GF-D8 (cell line): ENCODE measurements at regions not wholly inside any gene's neighbourhood (a gene's known extent, or its start where the extent isn't known, plus 50 kb on each side); places are given as distances from the start of the nearest gene placed in this dataset.

ENCODE experiments used
- DNase-seq: peaks from one replicate; lab custom pipeline; 2025; lab: John Stamatoyannopoulos, UW

DNA sequence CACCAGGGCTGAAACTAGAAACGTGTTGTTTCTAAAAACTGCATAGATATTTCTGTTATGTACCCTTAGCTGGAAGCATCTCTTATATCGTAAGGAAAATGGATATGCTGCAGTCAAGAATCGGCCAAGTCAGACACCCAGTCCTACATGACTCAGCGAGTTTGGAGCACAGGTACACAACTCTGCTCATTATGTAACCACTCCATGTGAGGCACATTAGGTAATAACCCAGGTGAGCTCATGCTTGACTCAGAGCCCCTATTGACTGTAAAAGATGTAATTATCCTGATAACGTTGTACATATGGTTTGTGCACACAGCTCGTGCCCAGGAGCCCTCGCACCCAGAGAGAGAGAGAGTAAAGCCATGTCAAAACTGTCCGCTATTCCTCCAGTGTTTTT lies 593.7 kb upstream of the ACO1 start:
- no peak for DNase-seq

DNA sequence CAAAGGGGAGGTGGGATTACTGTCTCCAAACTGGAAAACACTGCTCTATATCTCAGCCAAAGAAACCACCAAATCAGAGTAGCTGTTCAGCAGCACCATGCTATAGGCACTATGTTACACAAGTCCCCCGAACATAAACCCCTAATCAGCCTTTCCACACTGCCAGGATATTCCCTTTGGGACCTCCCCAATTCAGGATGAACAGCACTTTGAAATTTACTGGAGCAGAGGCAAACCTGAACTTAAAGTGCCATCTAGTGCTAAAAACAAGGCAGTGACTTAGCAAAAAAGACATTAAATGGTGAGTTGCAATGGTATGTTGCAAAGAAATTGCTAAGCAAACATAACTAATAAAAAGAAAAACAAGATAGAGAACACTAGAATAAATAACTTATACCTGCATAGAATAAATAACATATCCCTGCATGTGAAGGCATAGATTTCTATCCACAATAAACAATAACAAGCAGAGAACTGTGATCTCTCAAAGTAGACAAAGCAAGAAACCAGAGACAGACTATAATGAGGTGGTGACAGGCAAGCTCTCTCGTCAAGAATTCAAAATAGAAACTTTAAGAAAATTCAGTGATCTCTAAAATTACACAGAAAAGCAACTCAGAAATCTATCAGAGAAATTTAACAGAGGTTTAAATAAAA lies 584.4 kb upstream of the ACO1 start:
- no peak for DNase-seq

DNA sequence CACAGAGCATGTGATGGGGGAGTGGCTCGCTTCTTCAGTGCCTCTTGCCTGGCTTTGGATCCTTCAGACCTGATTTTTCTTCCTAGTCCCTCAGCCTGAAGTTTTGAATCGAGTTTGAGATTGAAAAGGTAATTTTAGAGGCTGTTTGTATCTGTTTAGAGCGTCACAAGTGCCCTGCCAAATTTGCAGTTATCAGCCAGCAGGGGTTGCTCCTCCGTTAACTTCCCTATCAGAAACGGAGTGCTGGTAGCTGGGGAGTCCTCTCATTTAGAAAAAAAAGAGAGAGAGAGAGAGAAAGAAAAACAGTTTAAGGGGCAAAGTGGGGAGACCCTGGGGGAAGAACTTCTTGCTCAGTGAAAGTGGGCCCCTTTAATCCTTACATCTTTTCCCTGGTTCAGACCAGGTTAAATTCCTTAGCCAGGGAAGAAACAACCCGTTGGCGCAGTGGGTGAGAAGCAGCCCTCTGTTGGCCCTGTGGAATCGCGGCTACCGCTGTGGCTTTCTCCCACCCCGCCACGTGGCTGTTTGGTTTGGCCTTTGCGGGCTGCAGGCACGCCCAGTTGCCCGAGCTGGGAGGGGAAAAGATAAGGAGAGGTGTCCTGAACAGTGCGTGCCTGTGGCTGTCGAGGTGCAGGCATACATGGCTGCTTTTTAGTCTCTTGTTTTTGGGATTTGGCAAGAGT lies 576.7 kb upstream of the ACO1 start:
- DNase-seq = no peak

DNA sequence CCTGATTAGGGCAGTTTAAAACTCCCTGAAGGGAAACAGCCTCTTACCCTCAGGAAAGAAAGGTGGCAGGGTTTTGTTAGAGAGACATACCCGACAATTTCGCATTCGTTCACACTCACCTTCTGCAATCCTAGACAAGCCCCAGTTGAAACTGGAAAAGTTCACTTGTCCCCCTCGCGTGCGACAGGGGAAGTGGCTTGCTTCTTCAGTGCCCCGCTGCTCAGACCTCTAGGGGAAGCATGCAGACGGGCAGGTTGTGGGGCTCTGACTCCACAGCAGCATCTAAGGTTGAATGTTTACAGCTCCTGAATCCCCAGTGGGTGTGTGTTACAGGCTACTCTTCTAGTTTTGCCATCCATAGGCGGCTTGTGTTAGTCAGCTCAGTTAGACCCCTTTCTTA lies 575.7 kb upstream of the ACO1 start:
- no peak for DNase-seq

DNA sequence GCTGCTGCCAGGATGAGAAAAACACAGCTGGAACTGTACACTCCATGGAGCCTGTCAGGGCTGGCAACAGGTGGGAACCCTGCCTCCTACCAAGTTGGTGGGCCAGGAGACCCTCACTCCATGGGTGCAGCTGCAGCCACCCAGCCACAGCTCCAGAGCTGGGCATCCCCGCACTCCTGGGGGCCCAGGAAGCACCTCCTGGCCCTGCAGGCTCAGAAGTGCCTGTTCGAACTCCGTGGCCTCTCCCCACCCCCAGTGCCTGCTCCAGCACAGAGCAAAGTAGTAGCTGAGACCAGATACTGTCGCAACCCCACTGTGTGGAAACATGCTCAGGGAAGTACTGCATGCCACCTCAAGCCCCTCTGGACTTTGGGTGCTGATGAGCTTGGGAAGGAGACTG lies 564.0 kb upstream of the ACO1 start:
- no peak for DNase-seq

DNA sequence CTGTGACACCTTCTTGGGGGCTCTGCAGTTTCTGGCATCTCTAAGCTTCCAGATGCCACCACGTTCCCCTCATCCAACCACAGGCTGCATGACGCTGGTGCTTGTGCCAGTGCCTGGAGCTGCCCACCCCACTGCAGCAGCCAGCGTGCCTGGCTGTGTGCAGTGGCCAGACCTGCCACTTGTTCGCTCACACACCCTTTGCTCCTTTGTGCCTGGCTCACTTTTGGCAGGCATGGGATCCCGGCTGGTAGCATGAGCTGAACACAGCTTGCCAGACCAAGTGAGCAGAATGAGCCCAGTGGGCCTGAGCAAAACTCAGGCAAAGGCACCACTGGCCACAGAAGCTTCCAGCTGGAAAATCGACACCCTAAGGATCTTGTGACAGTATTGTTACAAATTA lies 562.9 kb upstream of the ACO1 start:
- no peak for DNase-seq

DNA sequence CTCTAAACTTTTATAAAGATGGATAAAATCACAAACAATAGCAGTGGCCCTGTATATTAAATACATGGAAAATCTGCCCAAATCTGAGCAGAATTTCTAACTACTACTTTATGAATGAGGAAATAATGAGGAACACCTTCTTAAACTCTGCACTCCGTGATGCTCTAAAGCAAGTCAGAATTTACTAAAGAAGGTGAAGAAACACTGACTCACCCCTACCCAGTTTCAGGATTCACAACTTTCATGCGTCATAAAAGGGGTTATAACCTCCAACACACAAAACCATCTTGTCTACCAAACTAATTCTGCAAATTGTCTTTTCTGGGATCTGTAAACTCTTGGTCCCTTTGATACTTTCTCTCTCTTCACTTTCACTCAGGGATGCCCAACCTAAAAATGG lies 561.1 kb upstream of the ACO1 start:
- DNase-seq = no peak

DNA sequence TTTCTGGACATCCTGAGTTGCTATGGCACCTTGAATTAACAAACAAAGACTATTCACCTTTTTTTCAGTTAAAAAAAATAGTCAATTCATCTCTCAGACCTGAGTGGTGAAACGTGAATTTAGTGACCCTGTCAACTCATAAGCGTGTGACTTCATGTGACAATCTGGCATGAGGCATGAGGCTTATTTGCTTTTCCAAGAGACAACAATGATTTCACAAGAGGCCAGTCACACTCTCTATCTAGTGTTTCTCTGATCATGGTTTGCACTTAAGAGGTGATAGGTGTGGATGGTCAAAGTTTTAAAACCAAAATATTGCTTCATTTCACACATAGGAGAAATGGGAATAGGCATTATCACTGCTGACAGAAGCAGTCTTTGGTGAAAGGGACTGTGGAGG lies 559.6 kb upstream of the ACO1 start:
- DNase-seq = no peak

DNA sequence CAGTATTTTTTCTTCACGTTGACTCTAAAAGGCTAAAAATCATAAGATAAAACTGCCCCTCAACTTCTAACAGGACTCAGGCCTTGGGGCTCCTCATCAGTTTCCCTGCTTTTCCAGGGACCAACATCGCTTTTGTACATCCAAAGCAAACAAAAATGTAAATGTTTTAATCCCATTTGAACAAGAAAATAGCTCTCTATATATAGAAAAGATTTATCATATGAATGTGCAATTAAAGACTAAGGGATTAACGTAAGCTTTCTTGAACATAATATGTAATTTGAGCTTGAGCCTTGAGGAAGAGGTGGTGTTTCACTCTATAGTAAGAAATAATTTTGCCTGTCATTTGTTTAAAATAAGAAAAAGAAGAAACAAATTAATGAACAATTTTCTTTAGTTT lies 547.2 kb upstream of the ACO1 start:
- no peak for DNase-seq

DNA sequence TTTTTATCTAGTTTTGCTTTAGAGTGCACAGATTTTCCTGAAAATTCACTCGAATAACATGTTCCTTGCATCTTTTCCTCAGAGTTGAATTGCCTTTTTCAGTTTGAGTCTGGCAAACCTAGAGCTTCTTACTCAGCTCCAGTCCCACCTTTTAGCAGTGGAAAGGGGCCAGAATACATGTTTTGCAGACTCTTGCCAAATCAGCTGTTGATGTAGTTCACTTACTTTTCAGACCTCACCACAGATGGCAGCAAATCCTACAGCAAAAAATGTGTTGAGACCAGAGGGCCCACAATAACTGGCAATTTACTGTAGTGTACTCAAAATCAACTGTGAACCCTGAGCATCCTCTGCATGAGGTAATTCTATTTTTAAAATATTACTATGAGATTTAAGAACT lies 545.2 kb upstream of the ACO1 start:
- DNase-seq = no peak

DNA sequence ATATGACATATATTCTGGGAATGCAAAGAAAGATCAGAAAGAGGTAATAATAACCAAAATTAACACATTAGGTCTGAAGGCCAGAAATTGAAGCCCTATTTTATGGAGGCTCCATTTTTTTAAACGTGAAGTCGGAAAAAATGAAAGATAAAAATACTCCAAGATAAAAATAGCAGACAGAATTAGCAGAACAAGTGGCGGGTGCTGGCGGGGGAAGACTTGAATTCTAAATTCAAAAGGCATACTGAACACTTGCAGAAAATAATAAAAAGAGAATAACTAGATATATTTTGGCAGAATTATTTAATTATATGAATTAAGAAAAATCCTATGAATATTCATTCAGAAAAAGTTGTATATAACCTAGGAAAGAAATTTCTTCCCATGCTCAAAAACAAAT lies 543.7 kb upstream of the ACO1 start:
- no peak for DNase-seq

DNA sequence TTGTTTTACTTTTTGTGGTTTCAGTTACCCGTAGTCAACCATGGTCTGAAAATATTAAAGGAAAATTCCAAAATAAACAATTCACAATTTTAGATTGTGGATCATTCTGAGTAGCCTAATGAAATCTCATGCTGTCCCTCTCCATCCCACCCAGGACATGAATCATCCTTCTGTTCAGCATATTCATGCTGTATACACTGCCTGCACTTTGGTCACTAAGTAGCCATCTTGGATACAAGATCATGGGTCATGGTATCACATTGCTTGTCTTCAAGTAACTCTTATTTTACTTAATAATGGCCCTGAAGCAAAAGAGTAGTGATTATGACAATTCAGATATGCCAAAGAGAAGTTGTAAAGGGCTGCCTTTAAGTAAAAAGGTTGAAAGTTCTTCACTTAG lies 536.5 kb upstream of the ACO1 start:
- DNase-seq = no peak

DNA sequence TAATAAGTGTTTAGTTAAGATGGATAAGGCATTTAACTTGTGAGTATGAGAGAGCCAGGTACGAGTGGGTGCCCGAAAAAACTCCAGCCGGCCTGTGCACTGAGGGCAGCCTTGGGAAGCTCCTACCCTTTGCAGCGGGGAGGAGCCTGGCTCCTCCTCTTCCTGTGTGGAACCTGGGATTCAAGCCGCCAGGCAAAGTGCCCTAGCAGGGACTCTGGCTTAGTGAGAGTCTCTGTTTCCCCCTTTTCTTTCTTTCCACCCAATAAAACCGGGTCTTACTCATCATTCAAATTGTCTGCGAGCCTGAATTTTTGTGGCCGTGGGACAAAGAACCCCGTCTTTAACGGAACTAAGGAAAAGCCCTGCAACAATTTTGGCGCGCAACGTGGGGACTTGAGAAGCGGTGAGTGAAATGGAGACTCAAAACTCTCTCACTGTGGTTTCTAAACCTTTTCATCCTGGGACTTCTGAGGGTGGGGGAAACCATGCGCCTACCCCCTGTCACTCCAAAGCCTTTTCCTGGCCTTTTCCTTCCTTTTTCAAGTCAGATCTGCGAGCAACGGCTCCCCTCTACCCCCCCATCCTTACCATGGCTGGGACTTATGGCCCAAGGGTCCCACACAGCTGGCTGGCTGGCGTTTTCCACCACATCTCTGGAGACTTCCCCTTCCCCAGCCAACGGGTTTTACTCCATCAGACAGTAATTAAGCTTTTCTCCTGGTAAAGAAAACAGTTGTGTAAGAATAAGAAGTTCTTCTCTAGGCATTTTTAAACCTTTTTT lies 535.7 kb upstream of the ACO1 start:
- no peak for DNase-seq

DNA sequence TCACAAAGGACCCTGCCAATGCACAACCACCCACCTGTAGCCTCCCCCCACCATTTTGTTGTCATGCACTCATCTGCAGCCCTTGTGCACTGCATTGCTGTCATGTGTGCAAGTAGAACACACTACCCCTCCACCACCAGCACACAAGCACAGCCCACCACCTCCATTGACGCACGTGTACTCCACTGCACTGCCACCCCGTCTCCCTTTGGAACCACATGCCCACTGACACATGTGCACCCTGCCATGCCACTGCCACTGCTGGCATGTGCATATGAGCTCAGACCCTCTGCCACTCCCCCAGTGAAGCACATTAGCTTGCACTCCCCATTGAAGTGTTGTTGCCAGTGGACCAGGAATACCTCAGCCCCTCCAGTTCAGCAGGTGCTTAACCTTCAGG lies 530.3 kb upstream of the ACO1 start:
- no peak for DNase-seq

DNA sequence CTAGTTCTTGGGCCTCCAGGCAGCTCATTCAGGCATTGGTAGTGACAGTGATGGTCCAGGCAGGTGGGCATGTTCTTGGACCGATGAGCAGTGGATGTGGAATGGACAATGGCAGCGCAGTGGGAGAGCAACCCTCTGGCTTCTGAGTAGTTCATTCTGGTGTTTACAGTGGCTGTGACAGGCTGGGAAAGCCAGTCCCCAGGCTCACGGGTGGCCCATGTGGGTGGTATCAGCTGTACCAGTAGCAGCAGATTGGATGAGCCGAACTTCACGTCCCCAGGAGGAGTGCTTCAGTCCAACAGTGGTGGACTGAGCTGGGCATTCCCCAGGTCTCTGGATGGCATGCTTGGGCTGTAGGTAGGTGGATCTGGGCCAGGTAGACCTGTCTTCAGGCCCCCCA lies 515.6 kb upstream of the ACO1 start:
- no peak for DNase-seq

DNA sequence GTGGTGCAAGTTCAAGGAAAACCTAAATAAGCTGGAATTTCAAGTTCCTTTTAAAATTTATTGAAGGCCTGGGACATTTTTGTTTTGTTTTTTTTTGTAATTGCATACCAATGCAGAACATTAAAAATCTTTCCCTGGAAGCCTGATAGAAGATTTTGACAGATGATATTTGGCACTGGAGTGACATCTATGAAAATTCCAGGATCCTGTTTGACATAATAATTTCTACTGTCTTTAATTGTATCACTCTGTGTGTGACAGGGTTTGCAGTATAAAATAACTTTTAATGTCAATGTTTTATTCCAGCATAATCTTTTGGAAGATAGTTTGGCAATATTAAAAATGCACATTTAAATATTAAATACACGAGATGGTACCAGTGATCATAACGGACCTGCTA lies 514.2 kb upstream of the ACO1 start:
- no peak for DNase-seq

DNA sequence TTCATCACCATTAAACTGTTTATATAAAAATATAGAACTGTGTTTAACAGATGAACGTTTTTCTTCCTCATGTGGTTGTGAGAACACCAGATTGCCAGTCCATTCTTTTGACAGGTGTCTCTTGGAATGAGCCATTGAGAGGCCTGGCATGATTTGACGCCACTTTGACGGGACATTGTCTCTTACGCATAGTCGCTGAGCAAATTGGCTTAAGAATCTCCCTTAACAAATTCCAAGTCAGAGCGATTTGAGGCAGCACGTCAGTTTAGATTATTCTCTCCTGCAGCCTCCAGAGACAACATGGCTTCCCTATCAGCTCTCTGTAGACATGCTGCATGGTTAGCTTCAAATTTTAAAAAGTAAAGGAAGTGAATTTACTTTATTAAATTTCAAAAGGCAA lies 510.7 kb upstream of the ACO1 start:
- no peak for DNase-seq

DNA sequence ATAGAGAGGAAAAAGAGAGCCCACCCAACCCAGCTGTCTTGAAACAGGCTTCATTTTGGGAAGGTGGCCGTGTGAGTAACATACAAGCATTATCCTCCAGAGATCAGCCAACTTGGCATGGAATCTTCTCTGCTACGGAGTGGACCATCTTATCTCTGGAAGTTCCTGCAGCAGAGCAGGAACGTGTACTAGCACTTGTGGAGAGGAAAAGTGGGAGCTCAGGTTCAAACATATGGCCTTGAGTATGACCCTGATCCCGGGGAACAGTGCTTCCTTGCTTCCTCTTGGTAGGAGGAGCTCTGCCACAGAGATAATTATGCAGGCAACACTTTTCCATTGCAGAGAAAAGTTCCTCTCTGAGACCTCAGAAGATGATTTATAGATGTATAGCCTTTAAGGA lies 490.4 kb upstream of the ACO1 start:
- no peak for DNase-seq

DNA sequence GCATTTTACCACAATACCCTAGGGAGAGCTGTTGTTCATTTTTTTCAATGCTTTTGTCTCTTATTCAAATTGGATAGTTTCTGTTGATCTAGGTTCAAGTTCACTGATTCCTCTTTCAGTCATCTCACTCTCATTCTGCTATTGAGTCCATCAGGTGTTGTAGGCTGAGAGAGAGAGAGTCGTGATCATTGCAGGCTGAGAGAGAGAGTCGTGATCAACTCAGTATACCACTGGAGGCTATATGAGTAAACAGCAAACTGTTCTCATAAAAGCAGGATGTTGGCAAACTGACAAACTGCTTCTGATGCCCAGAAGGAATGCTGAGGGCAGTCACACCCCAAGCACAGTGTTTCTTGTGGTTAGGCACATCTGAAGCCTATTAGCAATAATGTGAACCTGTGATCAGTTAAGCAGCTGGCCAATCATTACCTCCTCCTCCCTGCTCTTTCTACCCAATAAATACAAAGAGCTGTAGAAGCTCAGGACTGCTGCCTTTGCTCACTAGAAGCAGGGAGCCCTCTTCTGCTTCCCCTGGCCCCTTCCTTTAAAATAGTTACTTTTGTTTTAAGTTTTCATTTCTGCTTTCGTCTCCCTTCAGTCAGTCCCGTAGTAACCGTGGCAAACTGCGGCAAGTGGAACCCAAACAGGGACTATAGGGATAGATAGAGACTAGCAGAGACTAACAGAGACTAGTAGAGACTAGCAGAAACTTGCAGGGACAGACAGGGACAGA lies 476.1 kb upstream of the ACO1 start:
- DNase-seq = no peak

DNA sequence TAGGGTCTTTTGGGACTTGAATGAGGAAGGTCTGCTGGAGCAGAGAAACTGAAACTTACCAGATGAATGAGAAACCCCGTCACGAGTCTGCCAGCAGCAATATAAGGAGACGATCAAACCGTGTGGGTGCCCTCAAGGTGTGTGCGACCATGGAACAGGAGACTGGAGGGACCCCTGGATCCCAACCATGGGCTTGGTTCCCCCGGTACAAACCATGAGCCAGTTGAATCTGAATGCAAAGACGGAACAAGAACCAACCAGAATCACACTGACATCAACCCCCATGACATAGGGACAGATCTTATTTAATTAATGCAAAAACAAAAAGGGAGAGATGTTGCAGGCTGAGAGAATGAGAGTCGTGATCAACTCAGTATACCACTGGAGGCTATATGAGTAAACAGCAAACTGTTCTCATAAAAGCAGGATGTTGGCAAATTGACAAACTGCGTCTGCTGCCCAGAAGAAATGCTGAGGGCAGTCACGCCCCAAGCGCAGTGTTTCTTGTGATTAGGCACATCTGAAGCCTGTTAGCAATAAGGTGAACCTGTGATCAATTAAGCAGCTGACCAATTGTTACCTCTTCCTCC lies 475.5 kb upstream of the ACO1 start:
- no peak for DNase-seq

DNA sequence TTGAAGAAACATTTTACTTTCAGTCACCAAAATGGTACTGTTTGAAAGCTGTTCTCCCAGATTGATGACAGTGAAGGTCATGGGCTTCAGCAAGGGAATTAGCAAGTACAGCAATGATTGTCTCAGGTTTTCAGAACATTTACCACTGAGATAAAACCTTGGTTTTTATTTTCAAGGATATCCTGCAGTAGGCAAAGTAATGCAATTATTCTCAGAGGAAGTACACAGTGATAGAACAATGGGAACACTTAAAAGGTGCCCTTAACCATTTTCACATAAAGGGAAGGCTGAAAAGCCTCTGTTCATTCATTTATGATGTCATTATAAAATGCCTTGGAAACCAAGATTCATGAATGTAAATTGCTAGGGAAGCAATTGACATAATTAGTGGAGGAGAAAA lies 471.8 kb upstream of the ACO1 start:
- no peak for DNase-seq

DNA sequence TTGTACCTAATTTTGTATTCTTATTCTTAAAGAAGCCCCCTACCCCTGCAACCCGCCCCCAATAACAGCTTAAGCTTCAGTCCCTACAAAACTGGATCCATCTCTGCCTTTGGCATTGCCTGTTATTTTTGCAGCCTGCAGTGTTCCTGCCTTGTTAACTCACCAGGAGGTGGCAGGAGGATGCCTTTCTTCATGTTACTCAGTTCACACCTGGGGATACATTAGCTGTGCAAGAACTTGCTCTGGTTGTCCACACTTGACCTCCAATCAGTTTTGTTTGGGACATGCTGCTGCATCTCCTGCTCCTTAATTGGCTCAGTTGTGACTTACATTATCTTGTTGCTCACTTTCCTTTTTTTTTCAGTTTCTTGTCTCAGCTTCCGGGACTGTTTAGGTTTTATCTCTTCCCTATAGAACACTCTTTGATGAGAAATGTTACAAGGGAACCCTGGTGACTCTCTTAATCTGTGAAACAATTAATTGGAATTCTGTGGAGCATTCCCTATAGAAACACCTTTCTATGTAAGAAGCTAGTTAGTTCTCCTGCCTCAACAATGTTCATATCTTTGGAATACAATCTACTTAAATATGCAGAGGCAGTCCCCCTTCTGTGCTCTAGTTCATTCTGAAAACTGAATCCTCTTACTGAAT lies 467.7 kb upstream of the ACO1 start:
- no peak for DNase-seq
